A549 (cell line): ENCODE measurements at regions not wholly inside any gene's neighbourhood (a gene's known extent, or its start where the extent isn't known, plus 50 kb on each side); places are given as distances from the start of the nearest gene placed in this dataset.

Experiments used
- ATAC-seq, 2 experiments: fragments of 200-7000 bp in 1 of 2; fragments of >200 bp in 1 of 2; cut with Nextera tagmentation in 1 of 2; cut with Tn5 transposase in 1 of 2; 3 replicates each; pipeline versions ENCODE4 v1.8.0 to v1.9.1; 2018 to 2020; ENCODE audit warnings: mild to moderate bottlenecking in 1 of 2, moderate library complexity in 1 of 2
- CTCF ChIA-PET: fragments of 300-600 bp; sonication (Branson Sonifier 250); formaldehyde crosslinking; extraction: SDS; loops from one replicate; lab custom pipeline; 2021; ENCODE audit warnings: antibody characterized with exemption, inconsistent platforms; lab: Yijun Ruan, JAX
- POLR2A ChIA-PET: fragments of 350-600 bp; formaldehyde crosslinking; extraction: SDS; loops from one replicate; lab custom pipeline; 2021; ENCODE audit warnings: antibody characterized with exemption, inconsistent platforms; lab: Yijun Ruan, JAX
- DNase-seq, 2 experiments: peaks; one replicate each; pipeline versions ENCODE4 v3.0.0 to v3.0.0-alpha.2; 2011 to 2016; ENCODE audit warnings: low read depth in 1 of 2, low spot score in 1 of 2
- FAIRE-seq: peaks from 2 replicates; lab custom pipeline; 2011; peaks lifted over from hg19 to GRCh38; lab: Jason Lieb, UNC
- H3K27ac ChIP-seq, 2 experiments: fragments of >200 bp; sonication (Bioruptor Twin); formaldehyde crosslinking; 3 replicates each; pipeline ENCODE4 v1.5.1; 2016 to 2017
- H3K4me1 ChIP-seq: fragments of >200 bp; sonication (Bioruptor Twin); formaldehyde crosslinking; 3 replicates; pipeline ENCODE4 v1.6.1; 2016
- H3K4me2 ChIP-seq: fragments of >200 bp; sonication (Bioruptor Twin); formaldehyde crosslinking; 3 replicates; pipeline ENCODE4 v1.6.1; 2016
- H3K4me3 ChIP-seq: fragments of >200 bp; sonication (Bioruptor Twin); formaldehyde crosslinking; 3 replicates; pipeline ENCODE4 v1.5.1; 2016
- H3K9me3 ChIP-seq: fragments of >200 bp; sonication (Bioruptor Twin); formaldehyde crosslinking; 3 replicates; pipeline ENCODE4 v1.6.1; 2016
- ATOH8 ChIP-seq: fragments of 250-450 bp; sonication (Bioruptor Pico); IDR thresholded peaks from 2 replicates; pipeline ENCODE4 v1.5.0; 2020; ENCODE audit warnings: low read depth, mild to moderate bottlenecking, moderate library complexity
- BCL3 ChIP-seq: fragments of >200 bp; sonication (Bioruptor Twin); formaldehyde crosslinking; IDR thresholded peaks from 3 replicates; pipeline ENCODE4 v1.6.1; 2016
- CBX8 ChIP-seq: fragments of 200-600 bp; sonication (generic); IDR thresholded peaks from 2 replicates; pipeline ENCODE4 v1.6.1; 2016
- CEBPB ChIP-seq, 2 experiments: fragments of >200 bp in 1 of 2; sonication (Bioruptor Twin) in 1 of 2; formaldehyde crosslinking in 1 of 2; IDR thresholded peaks; 2 replicates each; pipeline ENCODE4 v1.6.1; 2012 to 2016
- FOSB ChIP-seq: fragments of 250-450 bp; sonication (Bioruptor Pico); IDR thresholded peaks from 2 replicates; pipeline ENCODE4 v1.5.0; 2020; ENCODE audit warnings: mild to moderate bottlenecking, moderate library complexity
- FOSL2 ChIP-seq, 2 experiments: fragments of 450-650 bp in 1 of 2; fragments of >200 bp in 1 of 2; sonication (Bioruptor Twin) in 1 of 2; formaldehyde crosslinking; IDR thresholded peaks; 2 replicates each; pipeline versions ENCODE4 v1.5.0 to v1.6.1; 2016 to 2020; ENCODE audit warnings: mild to moderate bottlenecking in 1 of 2, moderate library complexity in 1 of 2
- FOXS1 ChIP-seq: fragments of 250-450 bp; sonication (Bioruptor Pico); IDR thresholded peaks from 2 replicates; pipeline ENCODE4 v1.5.0; 2020; ENCODE audit warnings: mild to moderate bottlenecking, moderate library complexity
- HDAC2 ChIP-seq: fragments of 200-600 bp; sonication (generic); IDR thresholded peaks from 2 replicates; pipeline ENCODE4 v1.6.1; 2016
- HOXB13 ChIP-seq: fragments of 250-450 bp; sonication (Bioruptor Pico); IDR thresholded peaks from 2 replicates; pipeline ENCODE4 v1.5.0; 2020; ENCODE audit warnings: low read depth, mild to moderate bottlenecking, moderate library complexity
- HOXB5 ChIP-seq: fragments of 250-450 bp; sonication (Bioruptor Pico); IDR thresholded peaks from 2 replicates; pipeline ENCODE4 v1.5.0; 2020; ENCODE audit warnings: mild to moderate bottlenecking, moderate library complexity
- JUNB ChIP-seq: fragments of >200 bp; sonication (Bioruptor Twin); formaldehyde crosslinking; IDR thresholded peaks from 2 replicates; pipeline ENCODE4 v1.6.1; 2016
- MAX ChIP-seq: IDR thresholded peaks from 2 replicates; pipeline ENCODE4 v1.6.1; 2012
- MYC ChIP-seq: IDR thresholded peaks from 2 replicates; pipeline ENCODE4 v1.6.1; 2012; ENCODE audit warnings: mild to moderate bottlenecking, inconsistent platforms, low read length, improper control_type of control experiment, borderline replicate concordance
- PHF8 ChIP-seq: fragments of 200-600 bp; sonication (generic); IDR thresholded peaks from 2 replicates; pipeline ENCODE4 v1.6.1; 2016; ENCODE audit warnings: low read depth, mild to moderate bottlenecking, antibody characterized with exemption, moderate library complexity, borderline replicate concordance
- RARB ChIP-seq: fragments of 250-450 bp; sonication (Bioruptor Pico); IDR thresholded peaks from 2 replicates; pipeline ENCODE4 v1.8.0; 2021; ENCODE audit warnings: mild to moderate bottlenecking, moderate library complexity
- RCOR1 ChIP-seq: fragments of 150-350 bp; IDR thresholded peaks from 2 replicates; pipeline ENCODE4 v1.6.1; 2014; ENCODE audit warnings: antibody characterized with exemption, low read length, low read depth
- RFX5 ChIP-seq: fragments of 450-650 bp; IDR thresholded peaks from 2 replicates; pipeline ENCODE4 v1.7.1; 2014; ENCODE audit warnings: antibody characterized with exemption, mild to moderate bottlenecking, moderate library complexity
- ZC3H11A ChIP-seq: fragments of 450-650 bp; IDR thresholded peaks from 2 replicates; pipeline ENCODE4 v1.6.1; 2014; ENCODE audit warnings: antibody characterized with exemption, mild to moderate bottlenecking
- WGBS: methylation state at CpG from one replicate; pipeline ENCODE4 v1.1.6; 2017; ENCODE audit errors: missing lambda C conversion rate; 5-methylcytosine and 5-hydroxymethylcytosine counted together

- H3K4me1 ChIP-seq = peaks cover 50% of the 10 kb centered on the region
- POLR2A ChIA-PET = interaction anchor here (1.0 to 1.5 kb wide), 2 partner anchors 26 to 107 kb away, joined by 5 read pairs; no protein-coding TSS in a partner anchor
- DNase-seq = peak; percentile 34 to 85
- ATAC-seq = peak; percentile 84 to 86; a peak in 5 of 6 replicates
- H3K4me3 ChIP-seq = no peak overlapping the region
- CTCF ChIA-PET = interaction anchor here (0.8 to 1.6 kb wide), 6 partner anchors 8 to 96 kb away, joined by 3 to 4 read pairs (median 3); no protein-coding TSS in a partner anchor
- no peak for FAIRE-seq
- peaks cover 7% of the 10 kb centered on the region; the same call in 1 of the 3 replicates for H3K9me3 ChIP-seq
- peak overlapping the region; percentile 59 for H3K4me2 ChIP-seq
- TF ChIP-seq HOXB5 (CRISPR knock-in tag) (no peak), RFX5 (peak; percentile 50; the same call in 1 of the 2 replicates)
- H3K27ac ChIP-seq = peak overlapping the region; percentile 65 to 78
- 46% methylated on average over 6 of the region's 6 CpGs for WGBS
Measured at GRCh38 chr10:21399392-21400035, 126.0 kb downstream of the SKIDA1 start.

- FAIRE-seq (peak; percentile 76), DNase-seq (peak; percentile 28 to 36), ATAC-seq (peak; percentile 41 to 50; a peak in 4 of 6 replicates)
- WGBS = 41% methylated on average over 2 of the region's 2 CpGs
- Histone ChIP-seq H3K9me3 (peaks cover 7% of the 10 kb centered on the region; the same call in 1 of the 3 replicates), H3K4me2 (peak overlapping the region; percentile 59), H3K4me3 (no peak overlapping the region), H3K27ac (peak overlapping the region; percentile 65 to 78), H3K4me1 (peaks cover 50% of the 10 kb centered on the region)
- CTCF ChIA-PET = interaction anchor here (1.0 to 1.6 kb wide), 4 partner anchors 10 to 97 kb away, joined by 3 to 4 read pairs (median 4); no protein-coding TSS in a partner anchor
- POLR2A ChIA-PET = interaction anchor here (0.6 to 1.5 kb wide), 3 partner anchors 65 to 106 kb away, joined by 3 to 5 read pairs (median 4); no protein-coding TSS in a partner anchor
- peak; percentile 68 for TF ChIP-seq FOSL2 (IDR thresholded peaks at IDR 0.05)
- peak; percentile 71 for TF ChIP-seq FOSL2 (CRISPR knock-in tag; IDR thresholded peaks at IDR 0.05)
- TF ChIP-seq CBX8 = no peak
- peak; percentile 51; the same call in 1 of the 2 replicates for TF ChIP-seq JUNB
Measured at GRCh38 chr10:21398563-21399231, 126.8 kb downstream of the SKIDA1 start.

GRCh38 chr10:21396889-21397288 lies 128.6 kb downstream of the SKIDA1 start:
- DNase-seq = no peak
- Histone ChIP-seq H3K4me1 (peaks cover 38% of the 10 kb centered on the region), H3K4me3 (no peak overlapping the region), H3K27ac (peak overlapping the region in 1 of 2 experiments; percentile 78; a peak in 3 of 6 replicates), H3K4me2 (no peak overlapping the region), H3K9me3 (peaks cover 7% of the 10 kb centered on the region; the same call in 1 of the 3 replicates)
- ATAC-seq = no peak
- 71% methylated on average over 1 of the region's 1 CpG for WGBS
- ChIA-PET CTCF (interaction anchor here (0.6 to 1.2 kb wide), 3 partner anchors 11 to 225 kb away, joined by 3 to 7 read pairs (median 5); no protein-coding TSS in a partner anchor), POLR2A (no interaction called here)
- no peak for TF ChIP-seq RARB (CRISPR knock-in tag)
- no peak for TF ChIP-seq FOSB
- TF ChIP-seq HOXB13 (CRISPR knock-in tag) = no peak
- TF ChIP-seq MAX = no peak
- TF ChIP-seq ZC3H11A = no peak
- TF ChIP-seq MYC = no peak
- no peak for TF ChIP-seq HOXB5 (CRISPR knock-in tag)
- no peak for TF ChIP-seq PHF8
- no peak for TF ChIP-seq RFX5
- TF ChIP-seq HDAC2 = no peak
- no peak for TF ChIP-seq RCOR1
- TF ChIP-seq FOXS1 (CRISPR knock-in tag) = no peak
- no peak for TF ChIP-seq CBX8
- no peak for TF ChIP-seq BCL3
- TF ChIP-seq ATOH8 (CRISPR knock-in tag) = no peak
- TF ChIP-seq CEBPB (IDR thresholded peaks at IDR 0.05) = no peak
- no peak for FAIRE-seq
